Germinal center (tissue), 1 donor: ENCODE measurements at regions not wholly inside any gene's neighbourhood (a gene's known extent, or its start where the extent isn't known, plus 50 kb on each side); places are given as distances from the start of the nearest gene placed in this dataset.
"Not testable (repeated sequence)": the region's sequence is repeated elsewhere in the genome, so short reads cannot be mapped to it uniquely, and the experiment has no call there.

Experiments used
- DNase-seq: peaks from one replicate; pipeline ENCODE4 v3.0.0; 2012; ENCODE audit warnings: mixed read lengths, low spot score

DNA sequence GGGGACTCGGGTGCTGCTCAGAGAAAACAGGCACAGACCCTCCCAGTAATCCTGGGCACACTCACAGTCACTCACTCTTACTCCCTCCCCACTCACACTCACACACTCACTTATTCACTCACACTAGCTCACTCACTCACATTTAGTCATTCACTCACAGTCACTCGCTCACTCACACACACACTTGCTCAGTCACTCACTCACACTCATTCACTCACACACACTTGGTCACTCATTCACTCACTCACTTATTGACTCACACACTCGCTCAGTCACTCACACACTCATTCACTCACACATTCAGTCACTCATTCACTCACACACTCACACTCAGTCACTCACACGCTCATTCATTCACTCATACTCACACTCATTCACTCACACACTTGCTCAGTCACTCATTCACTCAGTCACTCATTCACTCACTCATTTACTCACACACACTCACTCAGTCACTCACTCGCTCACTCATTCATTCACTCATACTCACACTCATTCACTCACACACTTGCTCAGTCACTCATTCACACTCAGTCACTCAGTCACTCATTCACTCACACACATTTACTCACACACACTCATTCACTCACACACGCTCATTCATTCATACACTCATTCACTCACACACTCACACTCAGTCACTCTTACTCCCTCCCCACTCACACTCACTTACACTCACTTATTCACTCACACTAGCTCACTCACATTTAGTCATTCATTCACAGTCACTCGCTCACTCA lies 164.2 kb upstream of the C1orf174 start:
- DNase-seq, result no peak

DNA sequence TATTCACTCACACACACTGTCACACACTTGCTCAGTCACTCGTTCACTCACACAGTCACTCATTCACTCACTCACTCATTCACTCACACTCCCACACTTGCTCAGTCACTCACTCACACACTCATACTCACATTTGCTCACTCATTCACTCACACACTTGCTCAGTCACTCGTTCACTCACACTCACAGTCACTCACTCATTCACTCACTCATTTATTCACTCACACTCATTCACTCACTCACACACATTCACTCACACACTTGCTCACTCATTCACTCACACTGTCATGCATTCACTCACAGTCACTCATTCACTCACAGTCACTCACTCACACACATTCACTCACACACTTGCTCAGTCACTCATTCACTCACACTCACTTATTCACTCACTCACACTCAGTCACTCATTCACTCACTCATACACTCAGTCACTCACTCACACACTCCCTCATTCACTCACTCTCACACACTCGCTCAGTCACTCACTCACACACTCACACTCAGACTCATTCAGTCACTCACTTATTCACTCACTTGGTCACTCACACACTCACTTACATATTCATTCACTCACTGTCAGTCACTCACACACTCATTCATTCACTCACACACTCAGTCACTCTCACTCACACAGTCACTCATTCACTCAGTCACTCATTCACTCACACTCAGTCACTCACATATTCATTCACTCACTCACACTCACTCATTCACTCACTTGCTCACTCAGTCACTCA lies 167.0 kb upstream of the C1orf174 start:
- DNase-seq, result no peak

DNA sequence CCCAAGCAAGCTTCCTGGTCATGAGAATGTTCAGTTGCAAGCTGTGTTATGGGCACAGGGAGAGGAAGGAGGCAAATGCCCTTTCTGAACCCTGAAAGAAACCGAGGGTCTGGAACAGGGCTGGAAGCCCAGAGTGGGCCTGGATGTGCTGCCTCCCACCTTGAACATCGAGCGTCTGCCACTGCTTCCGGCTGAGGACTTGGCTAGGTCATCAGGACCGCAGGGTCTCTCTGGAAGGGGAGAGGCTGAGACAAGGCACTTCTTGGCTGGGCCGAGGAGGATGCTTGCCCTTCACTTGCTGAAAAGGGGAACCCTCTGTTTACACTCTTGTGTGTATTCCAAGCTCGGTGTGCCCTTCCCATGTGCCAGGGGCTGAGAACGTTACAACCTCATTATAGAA lies 168.0 kb upstream of the C1orf174 start:
- no peak for DNase-seq

DNA sequence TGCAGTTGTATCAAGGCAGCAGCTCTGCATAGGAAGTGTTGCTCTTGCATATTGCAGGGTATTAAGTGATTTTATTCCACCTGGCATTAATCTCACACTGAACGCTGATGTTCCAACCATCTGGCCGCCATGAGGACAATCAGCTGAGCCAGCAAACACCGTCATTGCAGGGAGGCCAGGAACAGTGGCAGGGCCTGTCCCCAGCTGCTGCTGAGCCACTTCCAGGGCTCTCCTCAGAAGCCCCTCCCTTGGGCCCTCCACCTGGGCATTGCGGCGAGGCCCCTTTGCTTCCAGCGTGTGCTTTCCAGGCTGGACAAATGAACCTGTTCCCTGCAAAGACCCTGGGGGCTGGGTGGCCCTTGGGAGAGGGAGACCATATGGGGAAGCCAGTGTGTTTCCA lies 171.6 kb upstream of the C1orf174 start:
- no peak for DNase-seq

DNA sequence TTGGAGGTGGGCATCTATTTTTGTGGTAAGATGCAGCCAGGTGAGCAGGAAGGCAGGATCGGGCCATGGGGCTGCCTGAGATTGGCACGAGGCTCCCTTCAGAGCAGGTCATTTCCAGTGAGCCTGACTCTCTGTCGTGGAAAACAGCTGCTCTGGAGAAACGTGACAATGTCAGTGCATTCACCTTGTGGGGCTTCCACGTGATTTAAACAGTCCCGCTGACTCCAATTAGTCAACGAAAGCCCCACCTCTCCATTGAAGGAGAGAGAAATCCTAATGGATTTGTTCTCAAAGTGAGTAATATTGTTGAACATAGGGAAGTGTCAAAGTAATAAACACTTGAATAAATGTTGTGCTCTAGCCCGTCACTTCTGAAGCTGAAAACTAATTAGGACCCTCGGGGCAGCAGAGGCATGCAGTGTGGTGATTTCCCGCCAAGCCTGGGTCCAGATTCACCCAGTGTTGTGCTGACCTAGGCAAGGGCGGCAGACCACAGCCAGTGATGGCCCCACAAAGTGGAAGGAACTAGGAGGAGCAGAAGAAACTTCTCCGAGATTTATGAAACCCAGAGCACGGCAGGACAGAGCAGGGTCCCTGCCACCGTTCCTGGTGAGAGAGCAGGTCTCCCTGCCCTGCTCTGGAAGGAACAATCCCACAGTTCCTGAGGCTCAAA lies 172.5 kb upstream of the C1orf174 start:
- no peak for DNase-seq

DNA sequence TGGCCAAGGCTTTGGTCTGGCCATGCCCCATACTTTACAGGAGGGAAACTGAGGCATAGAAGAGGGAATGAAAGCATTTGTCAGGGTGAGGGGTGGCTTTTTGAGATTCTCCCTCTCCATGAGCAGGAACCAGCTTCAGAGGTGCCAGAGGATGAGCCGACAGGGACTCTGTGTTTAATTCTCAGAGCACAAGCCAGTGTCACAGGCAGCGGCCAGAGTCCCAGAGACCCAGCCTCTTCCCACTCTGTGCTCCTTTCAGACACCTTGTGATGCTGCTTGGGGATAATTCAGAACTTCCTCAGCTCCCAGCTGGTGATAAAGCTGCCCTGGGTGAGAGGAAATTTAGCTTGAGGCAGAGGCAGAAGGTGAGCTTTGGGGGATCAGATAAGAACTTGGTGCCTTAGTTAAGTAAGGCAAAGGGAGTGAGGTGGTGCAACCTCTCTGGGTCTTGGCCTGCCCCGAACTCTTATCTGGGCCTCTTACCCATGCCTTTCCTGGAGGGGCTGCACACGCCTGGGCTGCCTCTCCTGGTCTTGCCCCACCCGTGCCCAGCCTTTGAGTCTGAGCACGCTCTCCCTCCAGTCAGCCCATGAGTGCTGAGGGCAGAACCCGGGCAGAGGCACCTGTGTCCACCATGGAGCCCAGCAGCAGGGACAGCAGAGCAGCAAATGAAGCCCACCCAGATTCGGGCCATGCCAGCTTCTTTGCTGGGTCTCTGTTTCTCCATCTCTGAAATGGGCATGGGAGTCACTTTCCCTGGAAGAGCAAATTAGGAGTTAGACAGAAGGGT lies 175.6 kb upstream of the C1orf174 start:
- DNase-seq, result no peak

DNA sequence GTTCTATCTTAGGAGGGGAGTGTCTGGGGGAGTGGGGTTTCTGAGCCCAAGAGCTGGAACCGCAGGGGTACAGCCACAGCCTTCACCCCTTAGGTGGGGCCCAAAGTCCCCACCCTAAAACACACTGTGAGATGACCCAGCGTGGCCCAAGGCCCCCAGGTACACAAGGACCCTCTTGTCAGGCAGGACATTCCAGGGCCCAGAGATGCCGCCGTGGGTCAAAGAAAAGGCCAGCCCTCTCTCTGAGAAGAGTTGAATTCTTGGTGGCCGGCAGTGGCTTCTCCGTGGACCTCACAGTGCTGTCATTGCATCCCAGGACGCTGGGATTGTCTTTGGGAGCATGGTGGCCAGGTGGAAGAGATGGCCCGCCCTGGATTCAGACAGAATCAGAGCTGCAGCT lies 176.3 kb upstream of the C1orf174 start:
- no peak for DNase-seq

DNA sequence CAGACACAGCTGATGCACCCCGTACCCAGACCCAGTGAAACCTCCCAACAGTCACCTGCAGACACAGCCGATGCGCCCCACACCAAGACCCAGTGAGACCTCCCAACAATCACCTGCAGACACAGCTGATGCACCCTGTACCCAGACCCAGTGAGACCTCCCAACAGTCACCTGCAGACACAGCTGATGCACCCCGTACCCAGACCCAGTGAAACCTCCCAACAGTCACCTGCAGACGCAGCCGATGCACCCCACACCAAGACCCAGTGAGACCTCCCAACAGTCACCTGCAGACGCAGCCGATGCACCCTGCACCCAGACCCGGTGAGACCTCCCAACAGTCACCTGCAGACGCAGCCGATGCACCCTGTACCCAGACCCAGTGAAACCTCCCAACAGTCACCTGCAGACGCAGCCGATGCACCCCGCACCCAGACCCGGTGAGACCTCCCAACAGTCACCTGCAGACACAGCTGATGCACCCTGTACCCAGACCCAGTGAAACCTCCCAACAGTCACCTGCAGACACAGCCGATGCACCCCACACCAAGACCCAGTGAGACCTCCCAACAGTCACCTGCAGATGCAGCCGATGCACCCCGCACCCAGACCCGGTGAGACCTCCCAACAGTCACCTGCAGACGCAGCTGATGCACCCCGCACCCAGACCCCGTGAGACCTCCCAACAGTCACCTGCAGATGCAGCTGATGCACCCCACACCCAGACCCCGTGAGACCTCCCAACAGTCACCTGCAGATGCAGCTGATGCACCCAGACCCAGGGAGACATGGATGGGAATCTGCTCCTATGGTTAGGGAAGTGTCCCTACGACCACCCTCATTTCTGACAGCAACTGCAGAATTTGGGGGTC lies 178.3 kb upstream of the C1orf174 start:
- DNase-seq, result not testable (repeated sequence)

DNA sequence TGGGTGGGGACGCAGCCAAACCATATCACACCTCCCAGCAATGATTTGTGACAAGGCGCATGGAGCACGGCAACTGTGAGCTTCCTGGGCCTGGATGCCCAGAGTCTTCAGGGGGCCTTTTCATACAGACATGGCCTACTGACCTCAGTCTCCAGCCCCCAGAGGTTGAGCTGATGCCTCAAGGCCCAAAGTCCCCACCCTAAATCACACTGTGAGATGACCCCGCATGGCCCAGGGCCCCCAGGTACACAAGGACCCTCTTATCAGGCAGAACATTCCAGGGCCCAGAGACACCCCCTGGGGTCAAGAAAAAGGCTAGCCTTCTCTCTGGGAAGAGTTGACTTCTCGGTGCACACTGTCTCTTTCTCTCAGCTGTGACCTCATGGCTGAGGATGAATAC lies 179.7 kb upstream of the C1orf174 start:
- DNase-seq, result no peak

DNA sequence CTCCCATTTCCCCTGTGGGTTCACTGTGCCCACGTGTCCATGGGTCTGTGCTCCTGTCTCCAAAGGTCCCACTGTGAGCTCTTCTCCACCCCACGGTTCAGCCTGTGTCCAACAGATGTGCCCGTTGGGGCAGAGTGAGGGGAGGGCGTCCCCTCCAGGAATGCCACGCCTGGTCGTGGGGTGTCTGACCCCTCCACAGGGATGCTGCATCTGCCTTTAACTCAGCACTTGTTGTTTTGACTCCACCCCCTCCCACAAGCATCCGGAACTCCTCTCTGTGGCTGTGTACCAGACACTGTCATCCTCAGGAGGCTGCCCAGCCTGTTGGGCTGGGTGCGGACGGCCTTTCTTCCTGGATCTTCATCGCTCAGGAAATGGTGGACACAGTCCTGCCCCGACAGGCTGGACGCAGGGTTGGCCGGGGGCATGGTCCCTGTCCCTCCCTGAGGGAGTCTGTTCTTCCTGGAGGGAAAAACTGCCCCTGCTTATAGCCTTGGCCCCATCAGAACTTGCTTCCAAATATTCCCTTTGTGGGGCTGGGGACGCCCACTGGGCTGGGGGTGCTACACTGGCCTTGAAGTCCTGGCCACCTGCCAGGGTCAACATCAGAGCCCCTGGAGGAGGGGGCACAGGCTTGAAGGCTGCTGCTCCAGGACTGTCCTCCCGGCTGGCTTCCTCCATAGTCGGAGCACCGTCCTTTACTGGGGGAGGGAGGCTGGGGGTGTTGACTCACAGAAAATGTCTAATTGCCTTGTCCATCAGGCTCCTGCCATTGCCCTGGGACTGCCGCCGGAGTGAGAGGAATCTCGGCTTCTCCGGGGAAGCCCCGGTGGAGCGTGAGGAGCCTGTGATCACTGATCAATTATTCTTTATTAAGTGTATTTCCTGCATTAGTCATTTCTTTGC lies 182.0 kb upstream of the C1orf174 start:
- no peak for DNase-seq

DNA sequence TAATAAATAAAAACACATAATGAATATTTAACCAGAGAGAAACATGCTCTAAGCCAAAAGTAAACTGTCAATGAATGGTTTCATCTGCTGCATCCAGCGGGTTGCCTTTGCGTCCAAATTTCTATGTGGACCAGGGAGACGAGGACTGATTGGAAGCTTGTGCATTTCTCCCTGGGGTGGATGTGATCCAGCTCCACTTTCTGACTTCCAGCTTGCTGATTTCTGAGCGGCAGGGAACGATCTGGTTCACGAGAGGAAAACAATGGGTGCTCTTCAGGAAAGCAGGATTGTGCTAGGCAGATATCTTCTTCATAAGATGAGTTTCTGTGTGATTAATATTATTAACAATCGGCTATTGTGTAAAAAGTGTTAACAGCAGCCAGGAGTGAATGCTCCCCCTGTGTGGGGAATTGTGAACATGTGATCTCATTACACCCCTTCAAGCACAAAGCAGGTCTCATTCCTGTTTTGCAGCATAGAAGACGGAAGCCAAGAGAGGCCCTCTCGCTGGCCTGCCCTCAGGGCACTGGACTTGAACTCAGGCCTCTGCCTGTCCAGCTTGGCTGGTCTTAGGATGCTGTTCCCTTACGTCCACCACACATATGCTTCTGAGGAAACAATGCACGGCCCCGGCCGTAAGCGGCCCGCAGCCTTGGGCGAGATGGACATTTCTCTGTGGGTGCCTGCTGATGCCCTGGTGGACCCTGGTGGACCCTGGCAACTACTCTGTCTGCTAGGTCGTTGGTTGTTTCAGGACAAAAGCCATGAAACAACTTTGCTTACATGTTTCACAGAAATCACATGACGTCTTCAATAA lies 183.4 kb upstream of the C1orf174 start:
- no peak for DNase-seq

DNA sequence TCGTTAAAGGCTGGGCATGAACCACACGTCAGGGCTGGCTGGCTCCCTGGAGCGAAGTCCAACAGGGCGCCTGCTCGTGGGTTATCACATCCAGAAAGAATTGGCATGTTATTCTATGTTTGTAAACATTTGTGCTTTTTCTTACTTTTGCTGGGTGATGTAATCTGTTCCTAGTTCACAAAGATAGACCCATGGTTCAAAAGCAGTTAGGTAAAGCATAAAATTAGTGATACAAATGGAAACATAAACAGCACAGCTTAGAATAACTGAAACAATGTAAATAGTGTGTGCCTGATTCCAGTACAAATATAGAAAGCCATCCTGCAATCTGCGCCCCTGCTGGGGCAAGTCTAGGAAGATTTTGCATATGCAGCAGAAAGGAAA lies 184.0 kb upstream of the C1orf174 start:
- DNase-seq, result no peak

DNA sequence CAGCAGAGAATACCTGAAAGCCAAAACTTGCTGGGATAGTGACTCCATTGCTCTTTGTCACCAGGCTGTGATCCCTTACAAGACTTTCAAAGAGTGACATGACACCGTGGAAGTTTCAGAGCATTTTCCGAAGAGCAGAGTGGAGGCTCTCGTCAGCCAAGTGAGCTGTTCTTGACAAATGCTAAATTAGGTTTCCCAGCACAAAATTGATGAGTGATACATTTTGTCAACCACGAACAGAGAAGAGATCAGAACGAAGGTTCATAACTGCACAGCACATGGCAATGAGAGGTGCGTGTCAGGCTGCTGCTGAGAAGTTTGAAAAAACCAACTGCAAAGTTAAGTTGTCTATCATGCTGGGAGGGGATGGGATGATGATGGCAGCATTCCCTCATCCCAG lies 184.4 kb upstream of the C1orf174 start:
- no peak for DNase-seq

DNA sequence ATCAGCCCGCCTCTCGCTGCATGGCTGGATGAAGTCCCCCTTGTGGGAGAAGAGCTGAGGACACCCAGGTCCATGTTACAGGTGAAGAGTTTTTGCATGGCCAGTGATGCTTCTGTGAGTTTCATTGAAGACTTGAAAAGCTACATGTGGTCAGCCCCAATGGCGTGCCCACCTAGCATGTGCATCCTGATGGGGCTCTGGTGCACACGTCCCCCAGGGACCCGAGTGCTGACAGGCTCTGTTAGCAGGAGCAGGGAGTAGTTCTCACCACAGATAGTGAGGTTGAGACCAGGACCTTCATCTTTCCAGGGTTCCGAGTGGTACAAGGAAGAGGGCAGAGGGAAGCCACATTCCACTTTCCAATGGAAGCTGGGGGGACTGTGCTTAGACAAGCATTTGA lies 184.8 kb upstream of the C1orf174 start:
- no peak for DNase-seq

DNA sequence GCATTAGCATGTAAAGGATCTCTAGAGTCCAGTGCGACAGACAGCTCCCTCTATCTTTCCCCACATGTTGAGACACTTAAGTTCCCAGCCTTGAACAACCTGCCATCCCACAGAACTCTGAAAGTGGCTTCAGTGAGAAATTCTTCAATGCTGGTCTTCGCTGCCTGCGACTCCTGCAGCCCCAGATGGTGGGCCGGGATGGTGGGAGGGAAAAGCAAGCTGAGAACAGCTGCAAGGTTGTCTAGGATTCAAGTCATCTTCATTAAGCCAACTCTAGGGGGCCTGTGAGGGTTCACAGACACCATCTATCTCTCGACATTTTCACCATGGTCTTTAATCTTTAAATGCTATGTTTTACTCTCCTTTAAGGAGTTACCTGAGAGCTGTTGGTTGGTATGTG lies 185.5 kb upstream of the C1orf174 start:
- DNase-seq, result no peak

DNA sequence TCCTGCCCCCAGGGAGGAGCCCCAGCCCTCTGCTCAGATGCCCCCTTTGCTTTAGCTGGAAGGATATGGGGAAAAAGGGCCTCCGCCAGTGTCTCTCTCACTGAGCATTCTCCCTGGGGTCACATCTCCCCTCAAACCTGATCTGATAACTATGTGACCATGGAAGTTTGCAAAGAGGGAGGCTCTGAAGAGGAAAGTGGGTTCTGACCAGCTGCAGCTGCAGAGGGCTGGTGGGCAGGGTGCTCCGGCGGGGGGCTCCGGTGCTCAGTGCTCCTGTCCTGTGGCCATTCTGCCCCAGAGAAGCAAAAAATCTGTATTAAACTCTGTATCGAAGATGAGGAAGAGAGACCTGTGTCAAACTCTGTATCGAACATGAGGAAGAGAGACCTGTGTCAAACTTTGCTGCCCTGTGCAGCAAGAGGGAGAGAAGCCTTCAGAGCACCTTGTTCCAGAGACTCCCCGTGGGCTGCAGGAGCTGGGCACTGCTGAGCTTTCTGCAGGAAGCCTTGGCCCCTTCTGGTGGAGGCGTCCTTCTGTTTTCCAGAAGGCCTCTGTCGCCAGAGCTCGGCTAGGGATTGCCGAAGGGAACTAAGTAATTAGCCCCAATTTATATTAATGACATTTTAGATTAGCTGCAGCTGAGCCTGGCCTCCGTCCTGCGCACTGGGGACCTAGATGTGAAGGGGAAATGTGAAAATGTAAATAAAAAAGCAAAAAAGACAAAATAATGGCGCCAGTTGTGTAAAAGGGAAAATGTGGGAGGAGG lies 186.2 kb upstream of the C1orf174 start:
- no peak for DNase-seq

DNA sequence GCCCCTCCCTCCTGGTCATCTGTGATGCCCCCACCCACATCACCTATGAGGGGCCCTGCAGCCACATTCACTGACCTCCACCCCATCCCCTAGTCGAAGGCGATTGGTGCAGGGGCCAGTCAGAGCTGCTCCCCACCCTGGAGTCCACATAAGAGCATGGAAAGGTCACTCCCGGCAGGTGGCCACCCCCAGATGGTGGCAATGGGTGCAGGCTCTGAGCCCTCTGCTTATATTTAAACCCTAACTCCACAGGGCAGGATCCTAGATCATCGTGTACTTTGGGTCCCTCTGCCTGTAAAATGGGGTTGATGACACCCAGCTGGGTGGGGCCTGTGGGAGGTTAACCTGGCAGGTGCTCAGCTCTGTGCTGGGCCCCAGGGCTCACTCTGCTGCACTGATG lies 186.8 kb upstream of the C1orf174 start:
- DNase-seq, result no peak

DNA sequence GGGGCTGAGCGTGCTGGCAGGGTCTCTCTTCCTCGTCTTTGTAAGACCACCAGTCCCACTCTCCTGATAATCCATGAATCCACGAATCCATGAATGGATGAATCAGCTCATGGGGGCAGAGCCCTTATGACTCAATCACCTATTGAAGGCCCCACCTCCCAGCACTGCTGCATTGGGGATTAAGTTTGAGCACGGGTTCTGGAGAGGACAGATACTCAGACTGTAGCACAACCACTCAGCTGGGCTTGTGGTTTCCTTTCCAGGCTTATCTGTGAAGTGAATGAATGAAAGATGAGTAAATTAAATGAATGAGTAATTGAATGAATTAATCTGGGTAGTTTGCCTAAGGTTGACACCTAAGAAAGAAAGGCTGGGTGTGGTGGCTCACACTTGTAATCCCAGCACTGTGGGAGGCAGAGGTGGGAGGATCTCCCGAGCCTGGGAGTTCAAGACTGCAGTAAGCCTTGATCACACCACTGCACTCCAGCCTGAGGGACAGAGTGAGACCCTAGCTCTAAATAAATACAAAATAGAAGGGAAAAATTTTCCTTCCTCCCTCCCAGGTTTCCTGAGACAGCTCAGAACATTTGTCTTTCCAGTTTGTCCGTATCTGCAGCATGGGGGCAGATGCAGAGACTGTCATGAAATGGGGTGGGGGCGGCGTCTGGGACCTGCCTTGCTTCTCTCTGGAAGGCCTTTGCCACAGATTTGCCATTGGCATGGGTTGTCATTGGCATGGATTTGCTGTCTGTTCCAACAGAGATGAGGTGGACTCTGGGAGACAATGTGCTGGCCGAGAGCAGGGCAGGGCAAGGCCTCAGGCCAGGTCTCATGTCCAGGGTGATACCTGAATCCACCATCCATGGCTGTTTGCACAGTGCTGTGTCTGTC lies 187.7 kb upstream of the C1orf174 start:
- no peak for DNase-seq
